ENCODE measurements at regions not wholly inside any gene's neighbourhood (a gene's known extent, or its start where the extent isn't known, plus 50 kb on each side); places are given as distances from the start of the nearest gene placed in this dataset.

GRCh38 chr3:189457631-189458412 lies 173.4 kb upstream of the TP63 start:
- intact Hi-C loops (cut with DNase I), result no loop called here
- WGBS, 4 donors, result 69 to 77% (median 69%) methylated on average over 9 of the region's 9 CpGs
- H3K4me3 ChIP-seq, result no peak overlapping the region
- H3K36me3 ChIP-seq, result no peaks in the 10 kb centered on the region
- TF ChIP-seq CTCF (IDR thresholded peaks at IDR 0.05) (no peak), POLR2A (IDR thresholded peaks at IDR 0.05) (no peak)
- ATAC-seq (peak in 3 of 4 donors; percentile 54 to 78 (median 70)), DNase-seq (peak in 1 of 5 donors; percentile 11)
- H3K27me3 ChIP-seq, result no peaks in the 10 kb centered on the region
- H3K4me1 ChIP-seq, result peaks cover 0 to 9% (median 1%) of the 10 kb centered on the region in 12 donors
- H3K27ac ChIP-seq, result peak overlapping the region in 4 of 12 donors; percentile 21 to 58 (median 51)
- peaks cover 0 to 15% (median 0%) of the 10 kb centered on the region in 12 donors for H3K9me3 ChIP-seq

GRCh38 chr3:189458528-189458927 lies 172.7 kb upstream of the TP63 start:
- Histone ChIP-seq H3K4me1 (peaks cover 0 to 9% (median 1%) of the 10 kb centered on the region in 12 donors), H3K9me3 (peaks cover 0 to 23% (median 0%) of the 10 kb centered on the region in 12 donors), H3K27ac (peak overlapping the region in 4 of 12 donors; percentile 6 to 58 (median 51)), H3K4me3 (no peak overlapping the region), H3K27me3 (no peaks in the 10 kb centered on the region), H3K36me3 (no peaks in the 10 kb centered on the region)
- peak in 2 of 5 donors; percentile 30 to 32 for DNase-seq
- ATAC-seq, result peak in 1 of 4 donors; percentile 58
- WGBS, 4 donors, result 27 to 33% (median 30%) methylated on average over 7 of the region's 7 CpGs
- intact Hi-C loops (cut with DNase I), result no loop called here
- no peak for TF ChIP-seq CTCF (IDR thresholded peaks at IDR 0.05)
- no peak for TF ChIP-seq POLR2A (IDR thresholded peaks at IDR 0.05)

- no peak overlapping the region for H3K27ac ChIP-seq
- WGBS, 4 donors, result 47 to 66% (median 57%) methylated on average over 2 of the region's 2 CpGs
- peaks cover 0 to 9% (median 1%) of the 10 kb centered on the region in 12 donors for H3K4me1 ChIP-seq
- no peaks in the 10 kb centered on the region for H3K36me3 ChIP-seq
- DNase-seq, result no peak
- H3K4me3 ChIP-seq, result no peak overlapping the region
- H3K27me3 ChIP-seq, result no peaks in the 10 kb centered on the region
- TF ChIP-seq POLR2A (IDR thresholded peaks at IDR 0.05) (no peak), CTCF (IDR thresholded peaks at IDR 0.05) (no peak)
- peaks cover 0 to 23% (median 0%) of the 10 kb centered on the region in 12 donors for H3K9me3 ChIP-seq
- ATAC-seq, result no peak
- intact Hi-C loops (cut with DNase I), result no loop called here
Measured at GRCh38 chr3:189459231-189459630, 172.0 kb upstream of the TP63 start.

- no peak overlapping the region for H3K27ac ChIP-seq
- no peak overlapping the region for H3K4me3 ChIP-seq
- H3K27me3 ChIP-seq, result no peaks in the 10 kb centered on the region
- intact Hi-C loops (cut with DNase I), result no loop called here
- peaks cover 0 to 9% (median 1%) of the 10 kb centered on the region in 12 donors for H3K4me1 ChIP-seq
- no peak for DNase-seq
- WGBS, 4 donors, result 61 to 79% (median 71%) methylated on average over 2 of the region's 2 CpGs
- ATAC-seq, result no peak
- TF ChIP-seq POLR2A (IDR thresholded peaks at IDR 0.05), result no peak
- no peaks in the 10 kb centered on the region for H3K36me3 ChIP-seq
- peaks cover 0 to 23% (median 0%) of the 10 kb centered on the region in 12 donors for H3K9me3 ChIP-seq
Measured at GRCh38 chr3:189460511-189460910, 170.7 kb upstream of the TP63 start.

All from heart left ventricle (tissue), 16 donors.